Kidney tubule cell (primary cell): ENCODE measurements at regions not wholly inside any gene's neighbourhood (a gene's known extent, or its start where the extent isn't known, plus 50 kb on each side); places are given as distances from the start of the nearest gene placed in this dataset.

Experiments used
- DNase-seq: peaks from one replicate; pipeline ENCODE4 v3.0.0-alpha.2; 2018; ENCODE audit warnings: low spot score

DNA sequence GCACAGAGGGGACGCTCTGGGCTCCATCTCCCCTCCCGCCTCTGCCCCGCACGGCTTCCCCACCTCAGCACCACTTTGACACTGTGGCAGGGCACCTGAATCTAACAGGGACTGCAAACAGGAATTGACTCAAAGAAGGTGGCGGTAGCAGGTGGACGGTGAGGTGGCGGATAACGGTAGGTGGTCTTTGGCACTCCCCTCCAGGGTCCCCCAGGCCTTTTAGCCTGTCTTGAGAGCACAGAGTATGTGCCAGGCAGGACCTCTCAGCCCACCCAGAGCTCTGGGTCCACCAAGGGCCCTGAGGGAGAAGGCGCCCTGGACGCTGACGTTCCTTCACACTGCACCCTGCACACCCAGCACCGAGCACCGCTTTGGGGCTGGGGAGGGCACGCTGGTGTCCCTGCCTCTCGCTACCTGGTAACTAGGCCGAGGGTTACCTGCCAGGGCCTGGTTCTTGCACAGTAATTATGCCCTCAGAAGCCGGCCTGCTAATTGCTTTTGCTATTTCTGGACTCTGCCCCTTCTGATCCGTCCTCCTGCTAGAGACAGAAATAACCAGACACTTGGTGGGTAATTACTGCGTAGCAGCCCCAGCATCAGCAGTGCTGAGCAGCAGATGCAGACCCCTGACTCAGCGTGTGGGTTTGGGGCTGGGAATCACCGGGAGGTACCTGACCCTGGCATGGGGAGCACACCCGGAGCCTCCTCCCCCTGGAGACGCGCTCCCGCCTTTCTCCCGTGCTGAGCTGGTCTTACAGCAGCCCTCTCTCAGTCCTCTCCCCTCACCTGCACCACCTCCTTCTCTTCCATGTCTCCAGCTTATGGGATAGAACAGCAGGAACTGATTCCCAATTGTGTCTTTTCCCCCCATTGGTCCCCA is 103.3 kb upstream of the B3GAT1 start:
- DNase-seq: no peak

DNA sequence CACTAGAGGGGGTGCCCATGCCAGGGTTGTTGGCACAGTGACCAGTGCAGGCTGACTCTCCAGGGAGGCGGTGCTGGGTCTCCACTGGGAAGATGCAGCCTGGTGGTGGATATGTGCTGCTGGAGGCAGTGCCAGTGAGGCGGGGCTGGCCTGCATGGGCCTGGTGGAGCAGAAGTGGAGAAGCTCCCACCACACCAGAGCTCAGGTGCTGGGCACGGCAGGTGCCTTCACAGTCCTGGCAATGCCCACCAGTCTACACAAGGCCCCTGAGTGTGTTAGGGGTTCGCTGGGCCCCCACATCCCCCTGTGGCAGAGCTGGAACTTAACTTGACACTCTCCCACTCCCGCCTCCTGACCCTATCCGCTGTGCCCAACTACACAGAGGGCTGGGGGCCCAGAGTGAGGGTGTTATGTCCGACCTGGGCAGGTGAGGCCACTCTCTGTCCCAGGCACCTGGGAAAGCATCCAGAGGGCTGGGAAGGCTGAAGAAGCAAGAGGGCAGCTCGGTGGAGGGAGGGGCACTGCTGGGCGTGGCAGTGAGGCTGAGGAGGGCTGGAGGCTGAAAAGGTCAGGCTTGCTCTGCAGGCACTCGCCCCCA is 102.4 kb upstream of the B3GAT1 start:
- DNase-seq: no peak

DNA sequence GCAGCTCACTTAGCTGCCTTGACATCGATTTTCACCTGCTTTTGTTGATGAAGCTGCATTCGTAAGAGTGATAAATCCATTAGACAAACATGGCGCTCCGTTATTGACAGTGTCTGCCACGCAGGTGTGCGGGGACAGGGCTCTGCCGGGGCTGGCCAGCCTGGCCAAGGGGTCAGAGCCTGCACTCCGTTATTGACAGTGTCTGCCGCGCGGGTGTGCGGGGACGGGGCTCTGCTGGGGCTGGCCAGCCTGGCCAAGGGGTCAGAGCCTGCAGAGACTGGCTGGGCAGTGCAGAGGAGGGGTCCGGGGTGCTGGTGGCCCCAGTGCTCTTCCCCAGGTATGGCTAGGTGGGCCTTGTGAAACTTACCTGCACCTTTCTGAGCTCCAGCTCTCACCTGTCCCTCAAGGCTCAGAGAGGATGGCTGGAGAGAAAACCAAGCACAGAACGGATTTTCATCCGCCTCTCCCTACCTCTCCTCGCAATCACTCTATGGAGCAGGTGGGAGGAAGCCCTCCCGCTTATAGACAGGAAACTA is 101.6 kb upstream of the B3GAT1 start:
- no peak for DNase-seq

DNA sequence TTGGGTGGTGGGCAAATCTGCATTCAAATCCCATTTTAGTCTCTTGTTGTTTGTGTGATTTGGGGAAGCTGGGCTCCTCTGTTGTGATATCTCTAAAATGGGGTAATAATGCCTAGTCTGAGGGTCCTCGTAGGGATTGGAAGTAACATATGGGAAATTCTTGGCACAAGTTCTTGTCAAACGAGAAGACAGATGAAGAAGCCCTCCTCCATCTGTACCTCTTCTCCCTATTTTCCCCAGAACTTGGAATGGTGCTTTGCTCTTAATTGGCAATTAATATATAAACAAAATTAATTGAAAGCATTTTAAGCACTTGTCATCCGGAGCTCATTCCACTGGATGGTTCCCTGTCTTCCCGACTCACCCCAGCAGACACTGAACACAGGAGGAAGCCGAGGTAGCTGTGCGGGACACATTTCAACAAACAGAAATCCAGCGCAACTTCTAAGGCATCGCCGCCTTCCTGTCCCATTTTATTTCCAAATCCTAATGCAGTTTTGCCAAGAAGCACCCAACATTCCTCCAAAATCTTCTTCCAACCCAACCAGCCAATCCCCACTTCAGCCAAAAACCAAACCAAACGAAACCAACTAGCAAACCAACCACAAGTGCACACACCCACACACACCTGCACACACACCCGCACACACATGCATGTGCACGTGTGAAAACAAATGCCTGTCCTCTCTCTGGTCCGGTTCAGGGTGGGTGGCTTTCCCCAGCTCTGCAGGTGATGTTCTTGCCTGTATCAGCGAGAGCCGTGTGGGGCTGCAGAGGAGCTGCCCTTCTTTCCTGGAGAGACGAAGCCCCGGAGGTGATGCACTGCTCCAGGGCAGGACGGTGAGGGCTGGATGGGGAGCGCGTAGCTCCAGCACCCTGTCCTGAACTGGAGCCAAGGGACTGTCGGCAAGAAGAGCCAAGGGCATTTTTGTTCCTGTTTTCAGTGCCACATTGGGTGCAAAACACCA is 100.8 kb upstream of the B3GAT1 start:
- DNase-seq: no peak

DNA sequence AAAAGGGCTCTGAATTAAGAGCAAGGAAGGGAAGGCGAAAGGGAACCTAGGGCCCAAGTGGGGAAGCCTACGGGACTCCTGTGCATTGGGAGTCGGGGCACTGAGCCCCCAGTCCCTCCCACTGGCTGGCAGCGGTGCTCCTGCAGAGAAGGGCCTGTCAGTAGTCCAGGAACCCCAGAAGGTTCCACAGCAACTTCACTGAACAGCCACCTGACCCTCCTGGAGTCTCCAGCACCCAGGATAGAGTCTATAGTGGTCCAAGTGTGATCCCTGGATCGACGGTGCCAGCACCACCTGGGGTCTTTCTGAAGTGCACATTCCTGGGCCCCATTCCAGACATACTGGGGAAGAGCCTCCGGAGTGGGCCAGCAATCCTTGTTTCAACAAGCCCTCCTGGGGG is 100.0 kb upstream of the B3GAT1 start:
- DNase-seq: no peak

DNA sequence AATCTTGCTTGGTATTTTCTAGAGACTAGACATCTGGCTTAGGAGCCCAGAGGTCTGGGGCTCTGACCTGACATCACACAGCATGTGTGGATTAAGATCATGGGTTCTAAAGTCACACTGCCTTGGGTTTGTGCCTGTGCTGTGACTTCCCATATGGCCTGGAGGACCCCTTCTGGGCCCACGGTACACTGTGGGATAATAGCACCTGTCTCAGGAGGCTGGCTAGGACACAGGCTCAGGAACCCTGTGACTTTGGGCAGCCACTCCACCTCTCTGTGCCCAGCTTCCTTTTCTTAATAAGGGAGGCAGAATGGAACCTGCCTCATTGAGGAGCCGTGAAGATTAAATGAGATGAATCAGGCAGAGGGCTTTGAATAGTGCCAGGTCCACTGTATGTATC is 99.2 kb upstream of the B3GAT1 start:
- DNase-seq: no peak

DNA sequence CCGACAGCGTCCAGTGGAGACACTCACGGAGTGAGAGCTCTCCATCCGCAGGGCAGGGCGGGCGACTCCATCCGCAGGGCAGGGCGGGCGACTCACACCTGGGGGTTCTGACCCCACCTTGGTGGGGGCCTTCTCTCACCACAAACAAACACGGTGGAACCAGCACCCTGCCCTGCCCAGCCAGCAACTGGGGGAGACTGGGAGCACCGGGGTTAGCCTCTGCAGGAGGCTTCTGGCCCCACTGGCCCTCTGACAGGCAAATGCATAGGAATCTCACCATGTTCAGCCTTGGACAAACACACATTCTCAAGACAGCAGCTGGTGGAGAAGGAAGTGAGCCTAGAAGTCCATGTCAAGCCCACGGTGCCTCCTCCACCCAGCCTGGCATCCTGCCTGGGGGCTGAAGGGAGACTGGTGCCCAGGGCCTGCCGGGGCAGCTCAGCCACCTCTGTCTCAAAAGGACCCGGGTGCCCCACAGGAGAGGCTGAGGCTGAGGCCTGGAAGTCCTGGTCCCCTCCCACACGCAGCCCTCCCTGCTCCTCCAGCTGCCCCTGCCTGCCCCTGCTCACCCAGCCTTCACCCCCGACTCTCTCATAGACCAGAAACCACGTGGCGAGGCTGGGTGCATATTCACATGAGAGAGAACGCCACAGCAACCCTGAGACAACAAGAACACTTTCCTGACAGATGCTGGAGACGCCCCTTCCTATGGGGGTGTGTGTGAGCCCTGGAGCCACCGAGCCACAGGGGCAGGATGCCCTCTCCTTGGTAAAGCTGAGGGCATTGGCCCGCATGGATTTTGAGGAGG is 98.4 kb upstream of the B3GAT1 start:
- DNase-seq: no peak

DNA sequence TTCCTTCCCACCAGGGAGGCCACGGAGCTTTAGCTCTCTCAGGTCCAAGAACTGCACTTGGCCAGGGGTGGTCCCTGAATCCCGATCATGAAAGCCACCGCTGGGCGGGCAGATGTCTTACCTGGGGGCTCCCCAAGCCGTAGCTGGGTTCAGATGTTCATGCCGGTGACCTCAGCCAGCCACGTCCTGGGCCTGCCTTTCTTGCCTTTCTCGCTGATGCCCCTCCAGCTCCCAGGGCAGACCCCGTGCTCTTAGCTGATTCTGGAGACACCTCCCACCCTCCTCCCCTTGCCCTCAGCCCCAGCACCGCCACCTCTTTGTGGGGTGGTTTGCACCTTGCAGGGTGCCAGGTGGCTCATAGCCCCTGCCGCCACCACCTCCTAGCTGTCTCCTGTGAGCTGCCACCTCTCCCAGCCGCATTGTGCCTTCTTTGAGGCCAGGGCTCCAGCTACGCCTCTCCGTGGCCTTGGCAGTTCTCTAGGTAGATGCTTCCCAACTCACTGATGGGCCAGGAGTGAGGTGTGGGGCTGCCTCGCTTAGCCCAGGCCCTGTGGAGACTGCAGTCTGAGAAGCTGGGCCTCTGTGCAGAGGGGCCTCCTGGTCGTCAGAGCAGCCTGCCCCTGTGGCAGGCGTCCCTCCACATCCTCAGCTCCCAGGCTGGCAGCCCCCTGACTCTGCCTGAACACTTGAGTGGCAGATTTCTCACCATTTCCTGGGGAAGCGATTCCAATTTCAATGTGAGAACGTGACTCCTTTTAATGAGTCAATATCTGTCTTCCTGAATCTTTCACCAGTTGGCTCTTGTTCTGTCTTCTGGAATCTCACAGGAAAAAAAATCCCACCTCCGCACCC is 97.6 kb upstream of the B3GAT1 start:
- DNase-seq: no peak

DNA sequence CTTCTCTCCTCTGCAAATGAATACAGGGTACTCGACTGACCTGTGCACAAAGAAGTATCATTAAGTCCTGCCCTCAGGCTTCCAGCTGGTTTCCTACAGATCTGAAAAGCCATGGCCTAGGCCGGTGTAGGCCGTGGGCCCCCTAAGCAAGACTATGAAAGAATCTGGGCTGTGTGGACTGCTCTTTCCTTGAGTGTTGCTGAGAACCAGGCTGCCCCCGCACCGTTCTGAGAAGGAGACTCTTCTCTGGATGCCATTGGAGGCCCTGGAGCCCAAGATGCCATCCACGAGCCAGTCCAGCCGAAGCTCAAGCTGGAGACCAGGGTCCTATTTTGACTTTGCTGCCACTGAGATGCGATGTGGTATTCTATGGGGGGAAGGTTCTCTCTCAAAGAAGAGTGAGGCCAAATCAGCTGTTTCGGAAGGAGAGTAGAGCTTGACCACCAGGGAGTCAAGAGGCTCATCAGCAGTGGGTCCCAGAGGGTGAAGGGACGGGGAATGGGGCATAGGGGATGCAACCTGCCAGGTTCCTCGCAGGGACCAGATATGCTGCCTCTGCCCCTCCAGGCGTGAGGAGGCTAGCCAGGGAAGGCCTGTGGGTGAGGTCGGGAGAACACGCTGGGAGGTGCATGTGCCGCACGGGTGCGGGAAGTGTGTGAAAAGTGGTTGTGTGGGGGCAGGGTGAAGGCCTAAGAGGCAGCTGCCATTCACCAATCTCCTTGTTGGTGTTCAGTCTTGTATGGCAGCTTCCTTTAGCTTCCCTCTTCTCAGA is 96.4 kb upstream of the B3GAT1 start:
- no peak for DNase-seq

DNA sequence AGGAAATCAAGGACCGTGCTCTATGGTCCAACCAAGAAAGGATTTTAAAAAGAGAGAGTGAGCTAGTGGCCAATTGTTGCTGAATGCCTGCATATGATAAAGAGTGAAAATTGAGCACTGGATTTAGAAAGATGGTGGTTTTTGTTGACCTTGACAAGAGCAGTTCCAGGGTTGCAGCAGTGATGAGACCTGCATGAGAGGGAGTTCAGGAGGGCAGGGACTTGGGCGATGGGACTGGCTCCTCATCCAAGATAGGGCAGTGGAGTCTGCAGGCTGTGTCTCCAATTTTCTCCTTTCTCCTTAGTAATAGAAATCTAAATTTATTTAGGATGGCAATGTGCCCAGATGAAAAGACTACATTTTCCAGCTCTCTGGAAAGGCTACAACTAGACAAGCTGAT is 94.0 kb upstream of the B3GAT1 start:
- no peak for DNase-seq

DNA sequence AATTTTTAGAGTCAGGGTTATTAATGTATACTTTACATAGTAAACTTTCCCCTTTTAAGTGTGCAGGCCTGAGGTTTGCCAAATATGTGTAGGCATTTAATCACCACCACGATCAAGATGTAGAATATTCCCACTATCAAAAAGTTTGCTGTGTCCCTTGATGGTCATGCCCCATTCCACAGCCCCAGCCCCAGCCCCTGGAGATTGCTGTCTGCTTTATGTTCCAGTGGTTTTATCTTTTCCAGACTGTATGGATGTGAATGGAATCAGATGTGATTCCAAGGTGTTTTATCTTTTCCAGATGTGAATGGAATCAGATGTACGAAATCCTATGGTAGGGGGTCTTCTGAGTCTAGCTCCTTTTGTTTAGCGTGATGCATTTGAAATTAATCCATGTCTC is 93.1 kb upstream of the B3GAT1 start:
- DNase-seq: no peak

DNA sequence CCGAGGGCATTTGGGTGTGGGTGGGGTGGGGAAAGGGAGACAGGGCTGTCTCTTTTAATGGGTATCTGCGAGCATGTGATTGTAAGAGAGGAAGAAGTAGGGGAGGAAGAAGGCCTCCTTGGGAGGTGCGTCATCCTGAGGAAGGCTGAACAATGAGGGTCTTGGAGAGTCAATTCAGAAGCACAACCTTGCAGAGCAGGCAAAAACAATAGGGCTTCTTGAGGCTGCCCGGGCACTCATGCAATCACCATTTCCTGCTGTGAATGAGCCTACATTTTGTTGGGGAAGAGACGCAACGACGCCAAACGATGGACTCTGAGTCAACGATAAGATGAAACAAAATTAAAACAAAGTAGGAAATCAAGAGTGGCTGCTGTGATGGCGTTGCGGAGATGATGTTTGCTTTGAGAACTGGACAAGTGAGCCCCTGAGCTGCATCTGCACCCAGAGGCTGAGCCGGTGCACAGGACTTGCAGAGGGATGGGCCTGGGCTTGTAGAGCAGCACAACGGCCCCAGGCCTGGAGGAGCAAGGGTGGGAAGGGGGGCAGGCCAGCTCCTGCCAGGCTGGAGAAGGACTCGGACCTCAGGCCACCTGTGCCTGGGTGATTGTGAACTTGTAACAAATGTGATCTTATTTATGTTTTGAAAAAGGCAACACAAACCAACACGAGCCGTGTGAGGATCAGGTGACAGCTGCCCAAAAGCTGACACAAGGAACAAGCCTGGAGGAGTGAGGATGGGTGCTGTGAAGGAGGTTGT is 92.3 kb upstream of the B3GAT1 start:
- DNase-seq: no peak

DNA sequence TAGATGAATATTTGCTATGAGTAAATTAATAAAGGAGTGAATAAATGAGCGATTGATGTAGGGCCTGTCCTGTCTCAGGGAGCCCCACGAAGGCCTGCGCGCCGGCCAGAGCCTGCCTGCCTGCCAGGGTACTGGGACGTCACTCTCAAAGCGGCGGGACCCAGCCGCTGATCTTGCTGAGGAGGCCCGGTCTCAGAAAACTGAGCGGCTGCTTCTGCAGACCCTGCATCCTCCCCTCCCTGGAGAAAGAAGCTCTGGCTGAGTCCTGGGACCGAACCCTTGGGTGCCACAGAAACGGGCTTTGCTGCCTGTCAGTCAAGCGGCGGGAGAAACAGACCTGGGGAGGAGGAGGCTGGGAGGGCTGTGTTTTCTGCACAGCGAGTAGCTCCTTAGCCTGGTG is 91.6 kb upstream of the B3GAT1 start:
- DNase-seq: no peak

DNA sequence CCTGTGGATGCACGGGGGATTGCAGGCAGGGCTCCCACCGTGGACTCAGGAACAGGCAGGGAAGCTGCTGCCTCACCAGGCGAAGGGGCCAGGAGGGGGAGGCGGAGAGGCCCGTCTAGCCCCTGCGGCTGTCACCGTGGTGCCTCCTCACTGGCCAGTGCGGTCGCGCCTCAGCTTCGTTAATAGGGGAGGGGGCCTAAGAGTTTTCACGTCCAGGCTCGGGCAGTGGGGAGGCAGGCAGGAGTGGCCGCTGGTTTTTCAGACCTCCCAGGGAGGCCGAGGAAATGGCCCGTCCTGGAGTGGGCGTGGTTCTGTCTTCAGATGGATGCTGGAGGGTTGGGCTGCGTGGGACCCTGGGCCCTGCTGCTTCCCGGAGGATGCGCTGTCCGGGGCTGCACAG is 91.1 kb upstream of the B3GAT1 start:
- no peak for DNase-seq

DNA sequence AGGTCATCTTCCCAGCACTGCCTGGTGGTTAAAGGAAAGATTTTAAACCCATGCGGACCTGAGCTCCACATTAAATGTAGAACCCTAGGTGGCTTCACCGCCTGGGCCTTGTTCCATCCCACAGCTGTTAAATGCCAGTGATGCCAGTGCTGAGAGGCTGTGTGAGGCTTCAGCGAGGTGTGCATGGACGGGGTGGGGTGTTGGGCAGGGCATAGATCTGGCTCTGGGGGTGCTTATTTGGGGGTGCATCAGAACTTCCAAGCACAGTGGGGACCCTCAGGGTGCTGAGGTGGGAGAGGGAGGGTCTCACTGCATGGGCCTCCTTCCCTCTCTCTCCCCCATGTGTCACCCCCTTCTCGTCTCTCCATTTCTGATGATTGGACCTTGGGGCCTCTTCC is 90.1 kb upstream of the B3GAT1 start:
- no peak for DNase-seq

DNA sequence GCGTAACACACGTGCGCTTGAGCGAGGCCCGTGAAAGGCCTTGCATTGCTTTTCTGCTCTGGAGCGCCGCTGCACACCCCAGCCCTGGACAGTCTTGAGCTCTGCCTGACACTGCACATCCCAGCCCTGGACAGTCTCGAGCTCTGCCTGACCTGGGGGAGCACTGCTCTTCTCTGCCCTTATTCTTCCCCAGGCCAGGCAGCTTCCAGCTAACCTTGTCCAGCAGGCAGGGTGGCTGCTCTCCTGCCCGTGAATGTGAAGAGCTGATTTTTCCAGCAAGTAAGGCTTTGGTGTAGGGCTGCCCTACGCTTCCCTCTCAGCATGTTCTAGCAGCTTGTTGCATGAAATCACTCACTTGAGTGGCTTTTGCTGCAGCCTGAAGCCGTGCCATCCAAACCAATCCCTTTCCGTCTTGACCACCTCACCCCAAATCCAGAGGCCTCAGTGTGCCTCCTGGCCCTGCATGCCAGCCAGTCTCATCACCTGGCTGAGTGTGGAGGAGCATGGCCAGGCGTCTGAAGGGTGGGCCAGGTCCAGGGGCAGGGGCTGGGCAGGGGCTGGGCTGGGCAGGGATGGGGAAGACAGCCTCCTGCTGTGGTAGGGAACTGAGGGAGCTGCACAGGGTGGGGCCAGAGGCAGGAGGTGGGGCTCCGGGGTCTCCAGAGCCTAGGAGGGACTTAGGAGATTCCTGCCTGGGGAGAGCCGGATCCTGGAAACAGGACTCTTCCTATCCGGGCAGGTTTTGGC is 89.5 kb upstream of the B3GAT1 start:
- no peak for DNase-seq

DNA sequence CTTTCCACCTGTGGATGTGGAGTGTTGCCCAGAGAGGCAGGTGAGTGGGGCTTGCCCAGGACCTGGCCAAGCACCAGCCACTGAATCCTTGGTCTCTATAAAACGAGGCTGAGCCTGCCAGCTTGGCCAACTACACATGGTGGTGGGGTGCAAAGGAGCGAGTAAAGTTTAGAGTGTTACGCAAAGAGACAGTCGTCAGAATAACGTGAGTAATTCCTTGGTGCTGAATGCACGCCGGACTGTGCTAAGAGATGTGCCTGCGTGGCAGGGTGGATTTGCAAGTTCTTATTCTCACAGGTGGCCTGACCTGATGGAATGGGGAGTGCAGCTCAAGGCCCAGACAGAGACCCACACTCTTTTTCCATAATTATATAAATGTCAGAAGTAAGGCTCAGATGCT is 88.6 kb upstream of the B3GAT1 start:
- DNase-seq: no peak

DNA sequence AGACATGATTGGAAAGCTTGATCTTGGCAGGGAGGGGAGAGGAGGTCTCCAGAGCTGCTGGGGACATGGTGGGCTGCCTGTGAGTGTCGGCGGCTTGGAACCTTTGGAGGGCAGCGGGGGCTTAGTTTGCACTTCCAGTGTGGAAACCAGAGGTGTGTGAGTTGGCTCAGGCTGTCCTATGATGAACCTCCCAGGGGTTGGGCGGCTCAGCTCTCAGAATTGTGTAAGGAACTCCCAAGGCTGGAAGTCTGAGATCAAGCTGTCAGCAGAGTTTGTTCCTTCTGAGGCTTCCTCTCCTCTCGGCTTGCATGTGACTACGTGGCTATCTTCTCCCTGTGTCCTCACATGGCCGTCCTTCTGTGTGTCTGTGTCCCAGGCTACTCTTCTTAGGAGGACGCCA is 87.9 kb upstream of the B3GAT1 start:
- DNase-seq: no peak
